ENCODE measurements at regions not wholly inside any gene's neighbourhood (a gene's known extent, or its start where the extent isn't known, plus 50 kb on each side); places are given as distances from the start of the nearest gene placed in this dataset.

GRCh38 chr9:118985851-118986250 lies 383.4 kb downstream of the BRINP1 start:
- TF ChIP-seq CTCF (IDR thresholded peaks at IDR 0.05; ENCODE audit: low read depth, low read length), result no peak
- DNase-seq (ENCODE audit: extremely low read depth, low read depth), result no peak

- no peak for DNase-seq (ENCODE audit: extremely low read depth, low read depth)
Observed at GRCh38 chr9:118987167-118987566, 382.1 kb downstream of the BRINP1 start.

GRCh38 chr9:118990949-118991348 lies 378.3 kb downstream of the BRINP1 start:
- no peak for DNase-seq (ENCODE audit: extremely low read depth, low read depth)
- no peak for TF ChIP-seq CTCF (IDR thresholded peaks at IDR 0.05; ENCODE audit: low read depth, low read length)

More at GRCh38 chr9:118987167-118987566, 382.1 kb downstream of the BRINP1 start:
- no peak for TF ChIP-seq CTCF (IDR thresholded peaks at IDR 0.05; ENCODE audit: low read depth, low read length)

- TF ChIP-seq CTCF (IDR thresholded peaks at IDR 0.05; ENCODE audit: low read depth, low read length), result no peak
- no peak for DNase-seq (ENCODE audit: extremely low read depth, low read depth)
Observed at GRCh38 chr9:118991366-118992285, 377.6 kb downstream of the BRINP1 start.

- no peak for DNase-seq (ENCODE audit: extremely low read depth, low read depth)
- TF ChIP-seq CTCF (IDR thresholded peaks at IDR 0.05; ENCODE audit: low read depth, low read length), result no peak
Observed at GRCh38 chr9:118992813-118993794, 376.1 kb downstream of the BRINP1 start.

GRCh38 chr9:118993965-118994364 lies 375.3 kb downstream of the BRINP1 start:
- no peak for TF ChIP-seq CTCF (IDR thresholded peaks at IDR 0.05; ENCODE audit: low read depth, low read length)
- no peak for DNase-seq (ENCODE audit: extremely low read depth, low read depth)

Measured in AG09319 (cell line).